ENCODE measurements at regions not wholly inside any gene's neighbourhood (a gene's known extent, or its start where the extent isn't known, plus 50 kb on each side); places are given as distances from the start of the nearest gene placed in this dataset.

DNA sequence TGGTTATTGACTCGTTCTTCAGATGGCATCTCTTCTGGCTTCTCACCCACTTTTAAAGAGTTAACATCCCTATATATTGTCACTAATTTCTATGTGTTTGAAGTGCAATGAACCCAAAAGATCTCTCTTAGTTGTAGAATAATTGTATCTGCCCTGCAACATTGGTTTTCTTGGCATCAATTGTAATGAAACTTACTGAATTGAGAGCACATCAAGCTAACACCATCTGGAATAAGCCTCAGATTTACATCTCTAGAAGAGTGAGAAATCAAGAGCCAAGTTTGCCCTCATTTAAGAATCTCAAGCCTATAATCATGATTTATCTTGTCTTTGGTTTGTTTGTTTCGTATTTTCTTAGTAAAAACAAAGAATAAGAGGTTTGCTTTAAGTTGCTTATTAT is 372.6 kb upstream of the LRRC7 start:
- Histone ChIP-seq H3K79me2 (ENCODE audit: insufficient read depth, low read length) (no peaks in the 10 kb centered on the region), H3K9me2 (ENCODE audit: low read depth, low read length) (no peaks in the 10 kb centered on the region), H2AFZ (ENCODE audit: low read length) (no peak overlapping the region), H4K20me1 (ENCODE audit: insufficient read depth, low read length) (no peaks in the 10 kb centered on the region), H3K4me2 (ENCODE audit: low read length) (no peak overlapping the region), H3K4me3 (ENCODE audit: low read depth, low read length, poor library complexity, severe bottlenecking) (no peak overlapping the region), H3K27me3 (ENCODE audit: insufficient read depth, low read length) (no peaks in the 10 kb centered on the region), H3F3A (ENCODE audit: insufficient read depth, low read length) (no peaks in the 10 kb centered on the region), H3K9me3 (ENCODE audit: low read length) (no peaks in the 10 kb centered on the region), H3K9ac (ENCODE audit: low read length) (no peak overlapping the region), H3K27ac (ENCODE audit: low read depth, low read length, poor library complexity, severe bottlenecking) (no peak overlapping the region), H3K36me3 (ENCODE audit: insufficient read depth, low read length) (no peaks in the 10 kb centered on the region), H3K4me1 (ENCODE audit: insufficient read depth, low read length, severe bottlenecking) (no peaks in the 10 kb centered on the region)
- TF ChIP-seq, protein P1, sequence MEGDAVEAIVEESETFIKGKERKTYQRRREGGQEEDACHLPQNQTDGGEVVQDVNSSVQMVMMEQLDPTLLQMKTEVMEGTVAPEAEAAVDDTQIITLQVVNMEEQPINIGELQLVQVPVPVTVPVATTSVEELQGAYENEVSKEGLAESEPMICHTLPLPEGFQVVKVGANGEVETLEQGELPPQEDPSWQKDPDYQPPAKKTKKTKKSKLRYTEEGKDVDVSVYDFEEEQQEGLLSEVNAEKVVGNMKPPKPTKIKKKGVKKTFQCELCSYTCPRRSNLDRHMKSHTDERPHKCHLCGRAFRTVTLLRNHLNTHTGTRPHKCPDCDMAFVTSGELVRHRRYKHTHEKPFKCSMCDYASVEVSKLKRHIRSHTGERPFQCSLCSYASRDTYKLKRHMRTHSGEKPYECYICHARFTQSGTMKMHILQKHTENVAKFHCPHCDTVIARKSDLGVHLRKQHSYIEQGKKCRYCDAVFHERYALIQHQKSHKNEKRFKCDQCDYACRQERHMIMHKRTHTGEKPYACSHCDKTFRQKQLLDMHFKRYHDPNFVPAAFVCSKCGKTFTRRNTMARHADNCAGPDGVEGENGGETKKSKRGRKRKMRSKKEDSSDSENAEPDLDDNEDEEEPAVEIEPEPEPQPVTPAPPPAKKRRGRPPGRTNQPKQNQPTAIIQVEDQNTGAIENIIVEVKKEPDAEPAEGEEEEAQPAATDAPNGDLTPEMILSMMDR (IDR thresholded peaks at IDR 0.05; ENCODE audit: low read length) = no peak
- TF ChIP-seq EZH2 (IDR thresholded peaks at IDR 0.05; ENCODE audit: borderline replicate concordance, low read length) = no peak

GRCh38 chr1:69196071-69196470 is 371.7 kb upstream of the LRRC7 start:
- Histone ChIP-seq H3F3A (ENCODE audit: insufficient read depth, low read length) (no peaks in the 10 kb centered on the region), H4K20me1 (ENCODE audit: insufficient read depth, low read length) (no peaks in the 10 kb centered on the region), H3K27me3 (ENCODE audit: insufficient read depth, low read length) (no peaks in the 10 kb centered on the region), H3K9ac (ENCODE audit: low read length) (no peak overlapping the region), H2AFZ (ENCODE audit: low read length) (no peak overlapping the region), H3K9me2 (ENCODE audit: low read depth, low read length) (no peaks in the 10 kb centered on the region), H3K79me2 (ENCODE audit: insufficient read depth, low read length) (no peaks in the 10 kb centered on the region), H3K4me2 (ENCODE audit: low read length) (no peak overlapping the region), H3K4me3 (ENCODE audit: low read depth, low read length, poor library complexity, severe bottlenecking) (no peak overlapping the region), H3K27ac (ENCODE audit: low read depth, low read length, poor library complexity, severe bottlenecking) (no peak overlapping the region), H3K9me3 (ENCODE audit: low read length) (no peaks in the 10 kb centered on the region), H3K4me1 (ENCODE audit: insufficient read depth, low read length, severe bottlenecking) (no peaks in the 10 kb centered on the region), H3K36me3 (ENCODE audit: insufficient read depth, low read length) (no peaks in the 10 kb centered on the region)
- TF ChIP-seq, protein P1 (IDR thresholded peaks at IDR 0.05; ENCODE audit: low read length) = no peak
- no peak for TF ChIP-seq EZH2 (IDR thresholded peaks at IDR 0.05; ENCODE audit: borderline replicate concordance, low read length)

DNA sequence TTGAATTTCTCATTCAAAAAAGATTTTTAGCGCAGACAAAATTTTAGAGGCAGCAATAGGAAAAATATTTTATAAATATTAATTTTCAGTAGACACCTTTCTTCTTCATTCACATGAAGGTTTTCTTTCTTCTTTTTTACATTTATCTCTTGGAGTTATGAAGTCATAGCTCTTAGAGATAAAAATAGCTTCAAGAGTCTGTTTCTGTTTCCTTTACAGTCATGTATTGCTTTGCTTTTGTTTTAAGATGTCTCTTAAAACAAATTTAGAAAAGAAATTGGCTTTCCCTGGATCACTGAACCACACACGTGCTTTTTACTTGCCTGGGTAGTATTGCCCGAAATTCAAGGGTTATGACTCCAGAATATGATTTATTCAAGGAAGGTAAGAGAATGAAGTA is 369.9 kb upstream of the LRRC7 start:
- H3K79me2 ChIP-seq (ENCODE audit: insufficient read depth, low read length) = no peaks in the 10 kb centered on the region
- no peak overlapping the region for H3K4me3 ChIP-seq (ENCODE audit: low read depth, low read length, poor library complexity, severe bottlenecking)
- no peak overlapping the region; the same call in 1 of the 2 replicates for H2AFZ ChIP-seq (ENCODE audit: low read length)
- H3K9me2 ChIP-seq (ENCODE audit: low read depth, low read length) = no peaks in the 10 kb centered on the region
- no peaks in the 10 kb centered on the region for H4K20me1 ChIP-seq (ENCODE audit: insufficient read depth, low read length)
- TF ChIP-seq EZH2 (IDR thresholded peaks at IDR 0.05; ENCODE audit: borderline replicate concordance, low read length) = no peak
- TF ChIP-seq, protein P1 (IDR thresholded peaks at IDR 0.05; ENCODE audit: low read length) = no peak
- H3K27me3 ChIP-seq (ENCODE audit: insufficient read depth, low read length) = no peaks in the 10 kb centered on the region
- no peak overlapping the region for H3K4me2 ChIP-seq (ENCODE audit: low read length)
- H3K36me3 ChIP-seq (ENCODE audit: insufficient read depth, low read length) = no peaks in the 10 kb centered on the region
- H3F3A ChIP-seq (ENCODE audit: insufficient read depth, low read length) = no peaks in the 10 kb centered on the region
- H3K27ac ChIP-seq (ENCODE audit: low read depth, low read length, poor library complexity, severe bottlenecking) = no peak overlapping the region
- no peaks in the 10 kb centered on the region for H3K4me1 ChIP-seq (ENCODE audit: insufficient read depth, low read length, severe bottlenecking)
- no peak overlapping the region for H3K9ac ChIP-seq (ENCODE audit: low read length)
- no peaks in the 10 kb centered on the region for H3K9me3 ChIP-seq (ENCODE audit: low read length)
